ENCODE measurements at regions not wholly inside any gene's neighbourhood (a gene's known extent, or its start where the extent isn't known, plus 50 kb on each side); places are given as distances from the start of the nearest gene placed in this dataset.

GRCh38 chr9:20114974-20115373 lies 326.1 kb upstream of the SLC24A2 start (continued):
- no peak for TF ChIP-seq ELF4 (CRISPR knock-in tag; IDR thresholded peaks at IDR 0.05; ENCODE audit: low read depth)

- Mint-ChIP-seq H3K9me3 (peaks cover 30% of the 10 kb centered on the region), H3K27me3 (ENCODE audit: low read depth) (peaks cover 77% of the 10 kb centered on the region), H3K27ac (no peak overlapping the region), H3K4me3 (peak overlapping the region; percentile 3), H3K36me3 (peaks cover 22% of the 10 kb centered on the region), H3K4me1 (peaks cover 36% of the 10 kb centered on the region)
- ChIA-PET CTCF (interaction anchor here (0.5 kb wide), 1 partner anchor 957 kb away, joined by 4 read pairs; no protein-coding TSS in a partner anchor), POLR2A (no interaction called here)
- DNase-seq (ENCODE audit: low spot score) (no peak), ATAC-seq (no peak)
- TF ChIP-seq MYBL2 (CRISPR knock-in tag; IDR thresholded peaks at IDR 0.05) (no peak), NR3C1 (CRISPR knock-in tag; conservative IDR thresholded peaks at IDR 0.05; ENCODE audit: low read depth) (no peak), STAT6 (CRISPR knock-in tag; conservative IDR thresholded peaks at IDR 0.05; ENCODE audit: low read depth) (no peak)
These were observed 323.5 kb upstream of the SLC24A2 start for GRCh38 chr9:20112205-20112783.

GRCh38 chr9:20111173-20111843 lies 322.5 kb upstream of the SLC24A2 start:
- Mint-ChIP-seq H3K4me1 (peaks cover 36% of the 10 kb centered on the region), H3K27me3 (ENCODE audit: low read depth) (peaks cover 73% of the 10 kb centered on the region), H3K27ac (no peak overlapping the region), H3K9me3 (peaks cover 27% of the 10 kb centered on the region), H3K36me3 (peaks cover 22% of the 10 kb centered on the region), H3K4me3 (peak overlapping the region; percentile 17)
- ChIA-PET POLR2A (interaction anchor here (0.6 kb wide), 1 partner anchor 134 kb away, joined by 3 read pairs; no protein-coding TSS in a partner anchor), CTCF (interaction anchor here (1.0 kb wide), 1 partner anchor 165 kb away, joined by 3 read pairs; no protein-coding TSS in a partner anchor)
- no peak for DNase-seq (ENCODE audit: low spot score)
- ATAC-seq = peak; percentile 95
- TF ChIP-seq ZNF423 (CRISPR knock-in tag; IDR thresholded peaks at IDR 0.05) = no peak
- TF ChIP-seq GABPB1 (CRISPR knock-in tag; IDR thresholded peaks at IDR 0.05) = no peak
- TF ChIP-seq, protein P1, sequence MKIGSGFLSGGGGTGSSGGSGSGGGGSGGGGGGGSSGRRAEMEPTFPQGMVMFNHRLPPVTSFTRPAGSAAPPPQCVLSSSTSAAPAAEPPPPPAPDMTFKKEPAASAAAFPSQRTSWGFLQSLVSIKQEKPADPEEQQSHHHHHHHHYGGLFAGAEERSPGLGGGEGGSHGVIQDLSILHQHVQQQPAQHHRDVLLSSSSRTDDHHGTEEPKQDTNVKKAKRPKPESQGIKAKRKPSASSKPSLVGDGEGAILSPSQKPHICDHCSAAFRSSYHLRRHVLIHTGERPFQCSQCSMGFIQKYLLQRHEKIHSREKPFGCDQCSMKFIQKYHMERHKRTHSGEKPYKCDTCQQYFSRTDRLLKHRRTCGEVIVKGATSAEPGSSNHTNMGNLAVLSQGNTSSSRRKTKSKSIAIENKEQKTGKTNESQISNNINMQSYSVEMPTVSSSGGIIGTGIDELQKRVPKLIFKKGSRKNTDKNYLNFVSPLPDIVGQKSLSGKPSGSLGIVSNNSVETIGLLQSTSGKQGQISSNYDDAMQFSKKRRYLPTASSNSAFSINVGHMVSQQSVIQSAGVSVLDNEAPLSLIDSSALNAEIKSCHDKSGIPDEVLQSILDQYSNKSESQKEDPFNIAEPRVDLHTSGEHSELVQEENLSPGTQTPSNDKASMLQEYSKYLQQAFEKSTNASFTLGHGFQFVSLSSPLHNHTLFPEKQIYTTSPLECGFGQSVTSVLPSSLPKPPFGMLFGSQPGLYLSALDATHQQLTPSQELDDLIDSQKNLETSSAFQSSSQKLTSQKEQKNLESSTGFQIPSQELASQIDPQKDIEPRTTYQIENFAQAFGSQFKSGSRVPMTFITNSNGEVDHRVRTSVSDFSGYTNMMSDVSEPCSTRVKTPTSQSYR (CRISPR knock-in tag; IDR thresholded peaks at IDR 0.05) = no peak
- no peak for TF ChIP-seq CBFB (CRISPR knock-in tag; IDR thresholded peaks at IDR 0.05; ENCODE audit: low read depth)
- TF ChIP-seq, protein P2, sequence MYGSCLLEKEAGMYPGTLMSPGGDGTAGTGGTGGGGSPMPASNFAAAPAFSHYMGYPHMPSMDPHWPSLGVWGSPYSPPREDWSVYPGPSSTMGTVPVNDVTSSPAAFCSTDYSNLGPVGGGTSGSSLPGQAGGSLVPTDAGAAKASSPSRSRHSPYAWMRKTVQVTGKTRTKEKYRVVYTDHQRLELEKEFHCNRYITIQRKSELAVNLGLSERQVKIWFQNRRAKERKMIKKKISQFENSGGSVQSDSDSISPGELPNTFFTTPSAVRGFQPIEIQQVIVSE (CRISPR knock-in tag; IDR thresholded peaks at IDR 0.05; ENCODE audit: borderline replicate concordance) = no peak
- TF ChIP-seq, protein P3, sequence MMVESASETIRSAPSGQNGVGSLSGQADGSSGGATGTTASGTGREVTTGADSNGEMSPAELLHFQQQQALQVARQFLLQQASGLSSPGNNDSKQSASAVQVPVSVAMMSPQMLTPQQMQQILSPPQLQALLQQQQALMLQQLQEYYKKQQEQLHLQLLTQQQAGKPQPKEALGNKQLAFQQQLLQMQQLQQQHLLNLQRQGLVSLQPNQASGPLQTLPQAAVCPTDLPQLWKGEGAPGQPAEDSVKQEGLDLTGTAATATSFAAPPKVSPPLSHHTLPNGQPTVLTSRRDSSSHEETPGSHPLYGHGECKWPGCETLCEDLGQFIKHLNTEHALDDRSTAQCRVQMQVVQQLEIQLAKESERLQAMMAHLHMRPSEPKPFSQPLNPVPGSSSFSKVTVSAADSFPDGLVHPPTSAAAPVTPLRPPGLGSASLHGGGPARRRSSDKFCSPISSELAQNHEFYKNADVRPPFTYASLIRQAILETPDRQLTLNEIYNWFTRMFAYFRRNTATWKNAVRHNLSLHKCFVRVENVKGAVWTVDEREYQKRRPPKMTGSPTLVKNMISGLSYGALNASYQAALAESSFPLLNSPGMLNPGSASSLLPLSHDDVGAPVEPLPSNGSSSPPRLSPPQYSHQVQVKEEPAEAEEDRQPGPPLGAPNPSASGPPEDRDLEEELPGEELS (CRISPR knock-in tag; IDR thresholded peaks at IDR 0.05) = peak; percentile 35; the same call in 1 of the 2 replicates
- TF ChIP-seq JAZF1 (CRISPR knock-in tag; IDR thresholded peaks at IDR 0.05) = no peak
- no peak for TF ChIP-seq MXD4 (CRISPR knock-in tag; IDR thresholded peaks at IDR 0.05; ENCODE audit: borderline replicate concordance)
- no peak for TF ChIP-seq OVOL2 (CRISPR knock-in tag; IDR thresholded peaks at IDR 0.05; ENCODE audit: borderline replicate concordance)
- TF ChIP-seq, protein P4, sequence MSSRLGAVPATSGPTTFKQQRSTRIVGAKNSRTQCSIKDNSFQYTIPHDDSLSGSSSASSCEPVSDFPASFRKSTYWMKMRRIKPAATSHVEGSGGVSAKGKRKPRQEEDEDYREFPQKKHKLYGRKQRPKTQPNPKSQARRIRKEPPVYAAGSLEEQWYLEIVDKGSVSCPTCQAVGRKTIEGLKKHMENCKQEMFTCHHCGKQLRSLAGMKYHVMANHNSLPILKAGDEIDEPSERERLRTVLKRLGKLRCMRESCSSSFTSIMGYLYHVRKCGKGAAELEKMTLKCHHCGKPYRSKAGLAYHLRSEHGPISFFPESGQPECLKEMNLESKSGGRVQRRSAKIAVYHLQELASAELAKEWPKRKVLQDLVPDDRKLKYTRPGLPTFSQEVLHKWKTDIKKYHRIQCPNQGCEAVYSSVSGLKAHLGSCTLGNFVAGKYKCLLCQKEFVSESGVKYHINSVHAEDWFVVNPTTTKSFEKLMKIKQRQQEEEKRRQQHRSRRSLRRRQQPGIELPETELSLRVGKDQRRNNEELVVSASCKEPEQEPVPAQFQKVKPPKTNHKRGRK (CRISPR knock-in tag; IDR thresholded peaks at IDR 0.05; ENCODE audit: borderline replicate concordance) = no peak
- no peak for TF ChIP-seq HMGXB4 (CRISPR knock-in tag; IDR thresholded peaks at IDR 0.05)
- 0 out of 2 replicates have a peak, but pooled peaks have one; percentile 25 for TF ChIP-seq SP1 (CRISPR knock-in tag; conservative IDR thresholded peaks at IDR 0.05)
